NCI-H2196 (cell line): ENCODE measurements at regions not wholly inside any gene's neighbourhood (a gene's known extent, or its start where the extent isn't known, plus 50 kb on each side); places are given as distances from the start of the nearest gene placed in this dataset.
"Not testable (repeated sequence)": the region's sequence is repeated elsewhere in the genome, so short reads cannot be mapped to it uniquely, and the experiment has no call there.

Experiments
- DNase-seq: peaks from one replicate; lab custom pipeline; 2025; ENCODE audit not compliant: unreplicated experiment; lab: John Stamatoyannopoulos, UW

DNA sequence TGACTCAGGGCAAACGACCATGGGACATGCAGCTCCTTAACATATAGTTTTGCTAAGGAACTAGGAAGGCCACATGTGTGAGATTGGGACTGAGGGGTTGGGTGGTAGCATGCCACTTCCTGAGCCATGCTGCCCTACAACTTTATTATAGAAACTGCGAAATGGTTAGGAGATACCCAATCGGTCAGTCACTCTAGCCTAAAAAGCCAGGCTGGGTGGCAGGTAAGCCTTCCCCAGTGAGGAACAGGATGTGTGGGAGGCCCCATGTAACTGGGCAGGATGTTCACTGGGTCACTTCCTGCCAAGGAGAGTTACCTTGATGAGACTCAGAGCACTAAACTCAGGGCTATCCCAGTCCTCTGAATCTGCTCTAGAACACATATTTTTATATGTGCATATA lies 123.5 kb downstream of the MAP3K7 start:
- DNase-seq, result no peak

DNA sequence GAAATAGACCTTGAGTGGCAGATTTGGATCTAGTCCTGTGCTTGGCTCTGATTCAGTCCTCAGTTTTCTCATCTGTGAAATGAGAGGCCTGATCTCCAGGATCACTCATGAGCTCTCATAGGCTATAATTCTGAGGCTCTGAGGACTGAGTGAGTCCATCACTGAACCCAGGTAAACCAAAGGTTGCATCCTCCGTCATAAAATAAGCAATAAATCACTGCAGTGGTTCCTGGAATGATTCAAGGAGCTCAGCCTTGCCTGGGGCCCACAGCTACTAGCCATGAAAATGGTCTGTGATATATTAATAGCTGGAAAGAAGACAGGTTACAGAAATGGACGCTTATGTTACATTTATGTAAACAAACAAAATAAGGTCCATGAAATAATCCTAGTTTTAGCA lies 124.8 kb downstream of the MAP3K7 start:
- no peak for DNase-seq

DNA sequence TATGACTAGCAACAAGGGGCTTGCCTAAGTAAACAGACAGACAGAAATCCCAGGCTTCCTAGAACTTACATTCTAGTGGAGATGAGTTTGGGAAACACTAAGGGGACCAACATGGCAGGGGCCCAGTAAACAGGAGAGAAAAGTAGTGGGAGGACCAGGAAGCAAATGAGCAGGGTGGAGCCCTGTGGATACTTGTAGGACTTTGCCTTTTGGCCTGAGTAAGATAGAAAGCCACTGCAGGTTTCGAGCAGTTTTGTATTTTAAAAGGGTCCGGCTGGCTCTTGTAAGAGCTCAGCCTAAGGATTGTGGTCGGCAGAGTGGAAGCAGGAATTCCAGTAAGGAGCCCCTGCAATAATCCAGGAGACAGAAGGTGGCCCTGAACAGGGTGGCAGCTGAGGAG lies 125.5 kb downstream of the MAP3K7 start:
- no peak for DNase-seq

GRCh38 chr6:90460051-90460450 lies 126.8 kb downstream of the MAP3K7 start:
- no peak for DNase-seq

- no peak for DNase-seq
Observed at GRCh38 chr6:90459225-90459758, 127.6 kb downstream of the MAP3K7 start.

- no peak for DNase-seq
Observed at GRCh38 chr6:90458353-90459224, 128.3 kb downstream of the MAP3K7 start.

DNA sequence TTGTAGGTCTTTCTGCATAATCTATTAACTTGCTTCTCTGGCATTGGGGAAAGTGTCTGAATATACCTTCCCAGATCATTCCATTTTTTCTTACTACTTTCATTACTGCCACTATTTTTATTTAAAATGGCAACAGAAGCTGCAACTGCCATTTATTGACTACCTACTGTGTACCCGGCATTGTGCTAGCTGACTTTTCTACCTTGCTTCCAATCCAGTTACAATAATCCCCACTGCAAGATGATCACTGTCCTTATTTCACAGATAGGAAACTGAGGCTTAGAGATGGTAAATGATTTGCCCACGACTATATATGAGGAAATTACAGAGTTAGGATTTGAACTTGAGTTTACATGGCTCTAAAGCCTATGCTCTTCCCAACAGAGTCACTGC lies 129.0 kb downstream of the MAP3K7 start:
- DNase-seq, result no peak

DNA sequence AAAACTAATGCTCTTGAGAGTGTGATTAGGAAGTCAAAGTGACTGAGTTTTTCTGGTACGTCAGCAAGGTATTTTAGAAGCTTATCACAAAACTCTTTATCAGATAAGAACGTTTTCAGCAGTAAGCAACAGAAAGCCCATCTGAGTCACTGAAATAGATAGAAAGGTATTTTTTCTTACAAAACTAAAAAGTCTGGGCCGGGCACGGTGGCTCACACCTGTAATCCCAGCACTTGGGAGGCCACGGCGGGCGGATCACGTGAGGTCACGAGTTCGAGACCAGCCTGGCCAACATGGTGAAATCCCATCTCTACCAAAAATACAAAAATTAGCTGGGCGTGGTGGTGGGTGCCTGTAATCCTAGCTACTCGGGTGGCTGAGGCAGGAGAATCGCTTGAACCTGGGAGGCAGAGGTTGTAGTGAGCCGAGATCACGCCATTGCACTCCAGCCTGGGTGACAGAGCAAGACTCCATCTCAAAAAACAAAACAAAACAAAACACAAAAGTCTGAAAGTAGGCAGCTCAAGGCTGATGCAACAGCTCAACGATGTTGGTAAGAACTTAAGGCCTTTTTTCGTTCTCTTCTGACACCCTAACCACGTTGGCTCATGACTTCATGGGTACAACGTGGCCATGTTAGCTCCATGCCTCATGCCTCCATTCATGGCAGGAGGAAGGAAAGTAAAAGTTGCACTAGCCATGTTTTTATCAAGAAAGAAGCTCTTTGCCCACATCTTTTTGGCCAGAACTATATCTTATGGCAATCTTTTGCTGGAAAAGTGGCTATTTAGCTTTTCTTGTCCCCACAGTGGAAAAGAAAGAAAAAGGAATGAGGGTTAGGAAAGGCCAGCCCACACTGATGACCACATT lies 129.6 kb downstream of the MAP3K7 start:
- DNase-seq, result not testable (repeated sequence)

DNA sequence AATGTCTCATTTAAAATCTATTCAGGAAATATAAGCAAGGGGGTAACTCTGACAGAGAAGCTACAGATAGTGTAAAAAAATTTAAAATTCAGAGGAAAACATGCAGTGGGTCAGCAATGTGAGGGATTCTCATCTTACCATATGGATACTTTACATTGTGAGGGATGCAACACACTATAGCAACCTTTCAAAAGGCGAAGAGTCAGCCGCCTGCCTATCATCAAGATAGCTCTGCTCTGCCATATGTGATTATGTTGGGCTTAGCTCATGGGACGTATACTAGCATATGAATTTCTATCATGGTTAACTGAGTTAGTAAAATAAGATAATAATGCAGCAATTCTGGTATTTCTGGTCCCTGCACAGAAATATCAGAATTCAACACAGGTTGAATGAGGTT lies 130.9 kb downstream of the MAP3K7 start:
- no peak for DNase-seq

- no peak for DNase-seq
Observed at GRCh38 chr6:90454836-90455427, 131.9 kb downstream of the MAP3K7 start.

GRCh38 chr6:90450268-90450953 lies 136.5 kb downstream of the MAP3K7 start:
- DNase-seq, result no peak

DNA sequence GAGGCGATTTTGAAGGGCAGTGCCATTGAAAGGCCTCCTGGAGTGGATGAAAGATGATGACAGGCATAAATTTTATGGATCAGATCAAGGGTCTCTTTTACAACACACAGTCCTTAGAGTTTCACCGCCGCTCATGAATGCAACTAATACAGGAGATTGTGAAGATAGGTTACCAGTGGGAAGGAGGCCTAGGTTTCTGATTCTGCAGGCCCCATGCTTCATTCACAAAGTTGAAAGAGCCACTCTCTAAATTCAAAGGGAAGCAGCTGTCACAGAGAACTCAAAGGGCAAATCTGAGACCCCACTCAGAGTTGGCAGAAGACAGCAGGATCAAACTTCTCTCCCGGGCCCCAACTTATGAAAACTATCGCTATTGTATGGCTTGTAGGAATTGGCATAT lies 137.6 kb downstream of the MAP3K7 start:
- no peak for DNase-seq

GRCh38 chr6:90448836-90449235 lies 138.0 kb downstream of the MAP3K7 start:
- DNase-seq, result no peak

DNA sequence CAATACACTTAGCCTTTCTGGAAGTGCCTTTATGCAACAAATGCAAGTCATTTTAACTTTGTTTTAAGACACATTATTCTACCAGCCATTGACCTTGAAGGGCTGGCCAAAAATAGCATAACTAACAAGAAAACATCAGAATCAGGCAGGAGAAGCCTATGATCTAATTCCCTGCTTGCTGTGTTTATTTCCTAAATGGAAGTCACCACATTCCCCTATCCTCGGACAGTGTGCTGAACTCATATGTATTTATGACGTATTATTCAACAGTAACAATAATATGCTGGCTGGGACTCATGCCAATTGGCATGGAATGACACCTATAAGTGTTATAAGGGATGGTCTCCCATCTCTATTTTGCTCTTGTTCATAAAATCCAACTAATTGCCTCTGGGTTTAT lies 140.7 kb downstream of the MAP3K7 start:
- no peak for DNase-seq

DNA sequence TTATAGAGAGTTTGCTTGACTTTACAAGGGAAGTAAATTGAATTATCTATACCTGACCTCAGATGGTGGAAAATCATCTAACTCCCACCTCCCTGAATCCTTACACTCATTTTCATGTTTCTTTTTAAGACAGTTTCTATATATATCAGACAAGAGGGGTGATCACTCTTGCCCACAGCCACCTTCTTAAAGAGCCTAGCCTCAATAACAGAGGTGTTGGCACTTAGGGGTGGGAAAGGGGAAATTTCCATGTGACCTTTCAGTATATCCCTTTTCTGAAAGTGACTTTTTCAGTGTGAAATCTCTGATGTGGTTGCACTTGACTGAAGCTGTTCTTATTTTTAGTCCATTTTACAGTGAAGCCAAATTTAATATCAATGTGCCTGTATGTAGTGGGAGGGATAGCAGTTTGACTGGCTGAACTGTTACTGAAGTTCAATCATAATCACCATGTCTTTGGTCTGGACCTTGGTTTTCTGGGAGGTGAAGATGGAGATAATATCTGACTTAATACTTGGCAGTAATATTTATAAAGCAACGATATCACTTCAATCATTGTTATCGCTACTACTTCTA lies 141.3 kb downstream of the MAP3K7 start:
- DNase-seq, result no peak

DNA sequence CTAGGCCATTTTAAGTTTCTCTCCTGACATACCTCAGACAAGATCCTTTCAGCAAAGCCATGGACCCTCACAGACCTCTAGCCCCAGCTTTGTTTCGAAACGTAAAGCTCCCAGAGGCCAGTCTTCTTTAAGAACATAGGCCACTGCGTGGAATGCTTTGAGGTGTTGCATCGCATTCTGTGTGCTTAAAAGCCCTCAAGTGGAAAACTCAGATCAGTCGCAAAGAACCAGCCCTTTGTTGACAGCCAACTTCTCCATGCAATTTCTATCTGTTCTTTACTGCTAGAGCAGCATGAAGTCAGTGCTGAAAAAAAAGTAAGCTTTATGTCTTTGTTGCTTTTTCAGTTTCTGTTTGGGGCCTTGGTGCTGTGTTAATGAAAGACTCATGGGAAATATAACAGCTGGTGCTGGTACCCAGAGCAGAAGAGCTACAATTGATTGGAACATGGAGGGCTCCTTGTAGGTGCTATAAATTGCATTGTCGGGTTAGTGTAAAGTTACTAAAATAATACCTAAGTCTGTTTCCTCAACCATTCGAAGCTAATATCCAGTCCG lies 142.6 kb downstream of the MAP3K7 start:
- no peak for DNase-seq

GRCh38 chr6:90442366-90442765 lies 144.5 kb downstream of the MAP3K7 start:
- no peak for DNase-seq

- DNase-seq, result no peak
Observed at GRCh38 chr6:90440586-90441283, 144.1 kb upstream of the BACH2 start.

DNA sequence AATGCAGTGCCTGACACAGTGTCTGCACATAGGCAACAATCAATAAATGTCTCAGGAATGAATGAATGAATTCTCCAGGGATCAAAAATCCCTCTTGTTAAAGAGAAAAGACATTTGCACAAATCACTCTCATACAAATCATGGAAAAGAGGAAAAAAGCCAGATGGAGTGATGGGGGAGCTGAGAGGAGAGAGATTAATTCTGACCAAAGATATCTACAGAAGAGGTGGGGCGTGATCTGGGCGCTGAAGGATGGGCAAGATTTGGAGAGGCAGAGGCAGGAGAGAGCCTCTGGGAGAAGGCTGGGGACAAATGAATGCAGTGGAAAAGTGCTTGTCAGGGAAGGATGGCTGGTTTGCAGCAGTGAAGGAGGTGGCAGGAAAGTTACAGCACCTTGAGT lies 142.9 kb upstream of the BACH2 start:
- DNase-seq, result no peak

GRCh38 chr6:90436403-90436802 lies 139.8 kb upstream of the BACH2 start:
- DNase-seq, result no peak
